ENCODE measurements at regions not wholly inside any gene's neighbourhood (a gene's known extent, or its start where the extent isn't known, plus 50 kb on each side); places are given as distances from the start of the nearest gene placed in this dataset.

GRCh38 chr2:16538707-16539106 lies 126.9 kb downstream of the CYRIA start:
- no peak overlapping the region for H2AFZ ChIP-seq (ENCODE audit: low read depth, low read length)
- H3K9ac ChIP-seq (ENCODE audit: low read length): no peak overlapping the region
- H3K27ac ChIP-seq (ENCODE audit: low read length): no peak overlapping the region
- TF ChIP-seq TAF1 (IDR thresholded peaks at IDR 0.05; ENCODE audit: low read depth) (no peak), POLR2AphosphoS5 (IDR thresholded peaks at IDR 0.05) (no peak), CTCF (IDR thresholded peaks at IDR 0.05; ENCODE audit: poor library complexity, severe bottlenecking) (no peak), SMC3 (conservative IDR thresholded peaks at IDR 0.05; ENCODE audit: poor library complexity) (no peak), REST (IDR thresholded peaks at IDR 0.05; ENCODE audit: borderline replicate concordance) (no peak), EP300 (conservative IDR thresholded peaks at IDR 0.05; ENCODE audit: poor library complexity, severe bottlenecking) (no peak), EZH2 (IDR thresholded peaks at IDR 0.05; ENCODE audit: borderline replicate concordance, insufficient read depth, low read length, poor library complexity, severe bottlenecking) (no peak), MXI1 (conservative IDR thresholded peaks at IDR 0.05; ENCODE audit: poor library complexity, severe bottlenecking) (no peak), RAD21 (conservative IDR thresholded peaks at IDR 0.05) (no peak)
- no peak overlapping the region for H3K4me3 ChIP-seq (ENCODE audit: low read length)
- H3K79me2 ChIP-seq (replicated peaks; ENCODE audit: insufficient read depth, low read length): no peaks in the 10 kb centered on the region
- no peaks in the 10 kb centered on the region for H3K27me3 ChIP-seq (ENCODE audit: insufficient read depth, low read depth, low read length)
- no peaks in the 10 kb centered on the region for H3F3A ChIP-seq (ENCODE audit: insufficient read depth, low read length, poor library complexity, severe bottlenecking)
- H3K4me2 ChIP-seq (ENCODE audit: low read length): no peak overlapping the region
- no peaks in the 10 kb centered on the region for H3K9me2 ChIP-seq (ENCODE audit: insufficient read depth, low read length)
- H4K20me1 ChIP-seq (ENCODE audit: insufficient read depth): no peaks in the 10 kb centered on the region
- H3K9me3 ChIP-seq (ENCODE audit: low read length): no peaks in the 10 kb centered on the region
- H3K36me3 ChIP-seq (ENCODE audit: insufficient read depth, low read length): no peaks in the 10 kb centered on the region

- no peaks in the 10 kb centered on the region for H3F3A ChIP-seq (ENCODE audit: insufficient read depth, low read length, poor library complexity, severe bottlenecking)
- no peak overlapping the region for H3K4me2 ChIP-seq (ENCODE audit: low read length)
- H3K4me3 ChIP-seq (ENCODE audit: low read length): no peak overlapping the region
- no peaks in the 10 kb centered on the region for H3K79me2 ChIP-seq (replicated peaks; ENCODE audit: insufficient read depth, low read length)
- H3K36me3 ChIP-seq (ENCODE audit: insufficient read depth, low read length): no peaks in the 10 kb centered on the region
- no peaks in the 10 kb centered on the region for H3K9me3 ChIP-seq (ENCODE audit: low read length)
- H3K9ac ChIP-seq (ENCODE audit: low read length): no peak overlapping the region
- no peaks in the 10 kb centered on the region for H3K9me2 ChIP-seq (ENCODE audit: insufficient read depth, low read length)
- no peak overlapping the region for H3K27ac ChIP-seq (ENCODE audit: low read length)
- H2AFZ ChIP-seq (ENCODE audit: low read depth, low read length): no peak overlapping the region
- no peaks in the 10 kb centered on the region for H4K20me1 ChIP-seq (ENCODE audit: insufficient read depth)
- no peaks in the 10 kb centered on the region for H3K27me3 ChIP-seq (ENCODE audit: insufficient read depth, low read depth, low read length)
- TF ChIP-seq REST (IDR thresholded peaks at IDR 0.05; ENCODE audit: borderline replicate concordance) (no peak), CTCF (IDR thresholded peaks at IDR 0.05; ENCODE audit: poor library complexity, severe bottlenecking) (no peak), TAF1 (IDR thresholded peaks at IDR 0.05; ENCODE audit: low read depth) (no peak), EP300 (conservative IDR thresholded peaks at IDR 0.05; ENCODE audit: poor library complexity, severe bottlenecking) (no peak), SMC3 (conservative IDR thresholded peaks at IDR 0.05; ENCODE audit: poor library complexity) (no peak)
Measured at GRCh38 chr2:16537347-16537746, 128.3 kb downstream of the CYRIA start.
